HG02642 (cell line): ENCODE measurements at regions not wholly inside any gene's neighbourhood (a gene's known extent, or its start where the extent isn't known, plus 50 kb on each side); places are given as distances from the start of the nearest gene placed in this dataset.

Experiments
- ATAC-seq: cut with Tn5 transposase; IDR thresholded peaks from one replicate; pipeline ENCODE4 v1.9.1; 2021; ENCODE audit warnings: mild to moderate bottlenecking; ENCODE audit not compliant: unreplicated experiment, poor library complexity

DNA sequence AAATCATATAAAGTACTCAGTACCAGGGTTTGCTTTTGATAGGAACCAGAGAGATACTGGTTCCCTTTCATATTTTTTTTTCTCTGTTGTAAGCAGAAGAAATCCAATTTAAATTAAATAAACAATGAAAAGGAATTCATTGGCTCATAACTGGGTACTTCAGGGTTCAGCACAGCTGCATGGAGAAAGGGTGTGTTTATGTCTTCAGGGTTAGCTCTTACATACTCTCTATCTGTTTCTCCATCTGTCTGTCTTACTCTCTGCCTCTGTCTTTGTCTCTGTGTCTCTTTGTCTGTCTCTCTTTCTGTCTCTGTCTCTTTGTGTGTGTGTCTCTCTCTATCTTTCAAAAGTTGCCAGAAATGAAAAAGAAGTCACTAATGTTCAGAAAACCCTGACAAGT lies 345.9 kb downstream of the MSX2 start:
- no peak for ATAC-seq

DNA sequence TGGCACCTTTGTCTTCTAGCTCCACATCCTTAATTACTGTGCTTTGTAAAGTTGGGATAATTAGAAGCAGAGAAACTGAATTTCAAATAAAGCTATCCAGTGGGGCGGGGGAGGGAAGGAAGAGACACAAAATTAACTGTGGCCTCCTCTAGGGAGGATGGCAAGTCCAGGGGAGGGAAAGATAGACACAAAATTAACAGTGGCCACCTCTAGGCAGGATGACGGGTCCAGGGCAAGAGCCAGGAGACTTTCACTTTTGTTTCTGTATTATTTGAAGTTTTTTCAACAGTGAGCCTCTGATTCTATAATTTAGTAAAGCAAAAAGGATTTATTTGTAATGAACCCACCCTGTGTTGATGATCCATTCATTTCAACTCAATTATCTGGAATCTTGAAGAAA lies 335.9 kb downstream of the MSX2 start:
- ATAC-seq, result no peak

DNA sequence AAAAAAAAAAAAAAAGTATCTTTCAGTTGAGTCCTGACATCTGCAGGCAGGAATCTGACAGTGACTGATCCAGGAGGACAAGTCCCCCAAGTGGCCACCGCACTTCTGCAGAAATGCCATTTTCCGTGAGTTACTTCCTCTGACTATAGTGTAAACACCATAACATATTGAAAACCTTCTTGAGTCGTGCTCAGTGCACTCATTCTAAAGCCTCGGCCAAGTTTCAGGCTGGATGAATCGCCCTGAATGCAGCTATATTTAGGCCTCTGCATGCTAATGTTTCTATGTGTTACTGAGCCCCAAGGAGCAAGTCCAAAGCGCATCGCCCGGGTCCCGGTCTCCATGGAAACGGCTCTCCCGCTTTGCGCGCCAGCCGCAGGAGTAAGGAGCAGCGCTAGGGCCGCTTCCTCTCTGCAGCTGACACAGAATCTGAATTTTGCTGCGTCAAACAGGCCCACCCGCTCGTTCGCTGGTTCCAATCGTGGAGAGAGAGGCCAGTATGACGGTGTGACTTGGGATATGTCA lies 335.4 kb downstream of the MSX2 start:
- no peak for ATAC-seq

DNA sequence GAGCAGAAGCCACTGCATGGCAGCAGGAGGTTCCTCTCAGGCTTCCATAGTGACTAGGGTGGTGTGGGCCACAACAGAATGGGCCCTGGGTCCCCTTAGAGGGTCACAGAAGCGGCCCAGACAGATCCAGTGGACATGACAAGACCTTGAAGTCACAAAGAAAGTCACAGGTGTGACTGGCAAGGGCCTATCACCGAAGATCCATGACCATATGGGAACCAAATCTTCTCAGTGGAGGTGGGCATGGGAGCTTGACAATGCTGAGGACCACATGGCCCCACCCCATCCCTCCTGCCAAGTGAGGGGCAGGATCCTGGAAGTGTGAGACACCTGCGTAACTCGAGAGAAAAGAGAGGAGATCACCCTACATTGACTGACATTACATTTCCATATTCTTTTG lies 332.4 kb downstream of the MSX2 start:
- ATAC-seq, result no peak

DNA sequence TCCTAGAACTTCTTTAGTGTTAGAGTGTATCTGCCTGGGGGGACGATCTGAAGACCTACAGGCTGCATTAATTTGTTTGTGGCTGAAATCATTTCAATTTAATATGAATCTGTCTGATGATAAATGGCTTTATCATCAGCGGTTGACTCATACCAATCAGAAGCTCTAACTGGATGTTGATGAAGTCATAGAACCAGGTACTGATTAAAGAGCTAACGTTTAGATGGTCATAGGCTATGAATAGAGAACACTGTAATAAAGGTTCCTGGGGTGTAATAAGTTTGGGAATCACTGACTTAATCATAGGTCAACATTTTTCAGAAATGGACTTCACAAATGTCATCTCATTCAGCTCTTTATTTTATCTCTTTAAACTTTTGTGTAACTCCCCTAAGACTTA lies 329.9 kb downstream of the MSX2 start:
- no peak for ATAC-seq

DNA sequence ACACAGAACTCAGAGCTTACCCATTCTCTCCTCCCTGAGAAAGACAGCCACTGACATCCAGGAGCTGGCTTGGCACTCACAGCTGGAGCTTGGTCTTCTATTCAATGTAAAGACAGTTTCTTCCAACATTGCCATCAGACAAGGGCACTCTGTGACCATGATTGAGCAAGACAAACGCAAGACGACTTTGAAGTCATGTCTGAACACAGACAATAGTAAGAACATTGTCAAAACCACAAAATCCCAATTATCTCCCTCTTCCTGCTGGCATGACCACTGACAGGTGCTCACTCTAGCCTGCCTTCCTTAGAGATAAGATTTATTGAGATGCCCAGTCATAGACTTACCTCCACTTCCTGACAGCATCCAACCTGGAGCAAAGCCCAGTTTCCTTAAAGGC lies 328.0 kb downstream of the MSX2 start:
- ATAC-seq, result no peak

DNA sequence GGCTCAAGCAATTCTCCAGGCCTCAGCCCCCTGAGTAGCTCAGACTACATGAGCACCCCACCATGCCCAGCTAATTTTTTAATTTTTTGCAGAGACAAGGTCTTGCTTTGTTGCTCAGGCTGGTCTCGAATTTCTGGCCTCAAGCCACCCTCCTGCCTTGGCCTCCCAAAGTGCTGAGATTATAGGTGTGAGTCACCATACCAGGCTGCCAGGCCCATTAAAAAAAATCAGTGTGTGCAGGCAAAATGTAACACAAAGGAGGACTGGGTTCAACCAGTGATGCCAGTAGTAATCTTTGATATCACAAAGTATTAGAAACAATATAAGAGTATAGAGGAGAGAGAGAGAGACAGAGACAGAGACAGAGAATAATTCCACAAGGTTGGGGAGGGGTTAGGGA lies 322.7 kb downstream of the MSX2 start:
- no peak for ATAC-seq

DNA sequence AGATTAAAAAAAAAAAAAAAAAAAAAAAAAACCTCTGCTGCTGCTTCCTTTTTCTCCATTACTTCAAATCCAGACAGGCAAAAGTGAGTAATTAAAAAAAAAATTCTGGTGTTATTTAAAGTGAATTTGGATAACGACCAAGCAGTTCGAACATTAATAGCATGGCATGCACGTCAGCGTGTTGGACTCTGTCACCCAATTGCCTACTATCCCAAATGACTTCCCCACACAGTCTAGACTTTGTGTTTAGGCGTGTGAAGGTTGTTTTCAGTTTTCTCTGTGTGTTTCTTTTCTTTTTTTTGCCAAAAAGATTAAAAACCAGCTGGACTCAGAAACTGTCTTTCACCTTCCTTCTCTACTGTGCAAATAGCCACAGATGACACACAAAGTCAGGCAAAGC lies 321.4 kb downstream of the MSX2 start:
- no peak for ATAC-seq

DNA sequence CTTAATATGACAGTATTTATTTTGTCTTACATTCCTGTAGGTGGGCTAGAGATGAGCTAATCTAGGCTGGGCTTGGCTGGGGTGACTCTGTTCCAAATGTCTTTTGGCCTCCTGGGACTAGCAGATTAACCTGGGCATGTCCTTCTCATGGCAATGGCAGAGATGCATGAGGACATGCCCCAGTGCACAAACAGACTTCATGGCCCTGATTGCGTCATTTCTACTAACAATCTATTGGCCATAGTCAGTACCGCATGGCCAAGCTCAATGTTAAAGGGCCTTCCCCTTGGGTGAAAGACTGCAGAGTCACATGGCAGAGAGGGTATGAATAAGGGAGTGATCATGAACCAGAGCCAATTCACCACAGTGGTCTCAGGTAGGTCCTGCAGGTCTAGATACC lies 313.4 kb downstream of the MSX2 start:
- ATAC-seq, result no peak

DNA sequence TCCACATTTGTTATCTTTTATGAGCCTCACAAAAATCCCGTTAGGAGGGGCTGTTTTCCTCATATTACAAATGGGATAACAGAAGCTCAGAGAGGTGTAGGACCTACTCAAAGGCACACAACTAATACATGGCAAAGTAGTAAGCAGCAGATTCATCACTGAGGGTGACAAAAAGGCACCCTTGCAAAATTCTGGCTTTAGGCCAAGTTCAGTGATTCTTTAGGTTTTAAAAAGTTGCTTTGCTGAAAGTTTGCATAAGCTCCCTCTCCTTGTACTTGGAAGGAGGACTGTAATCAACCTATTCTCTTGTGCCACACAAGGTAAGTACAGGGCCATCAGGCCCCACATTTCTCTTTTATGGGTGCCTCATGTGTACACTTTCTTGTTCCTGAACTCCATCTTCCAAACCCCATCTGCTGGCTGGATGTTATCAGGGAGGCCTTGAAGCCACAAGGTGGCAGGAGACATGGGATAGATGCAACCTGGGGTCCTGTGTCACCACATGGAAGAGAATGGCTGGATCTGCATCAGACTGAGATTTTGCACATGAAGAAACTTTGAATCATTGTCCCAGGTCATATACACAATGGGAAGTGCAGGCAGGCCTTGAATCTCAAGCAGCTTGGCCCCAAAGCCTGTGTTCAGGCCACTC lies 311.6 kb downstream of the MSX2 start:
- ATAC-seq, result no peak

DNA sequence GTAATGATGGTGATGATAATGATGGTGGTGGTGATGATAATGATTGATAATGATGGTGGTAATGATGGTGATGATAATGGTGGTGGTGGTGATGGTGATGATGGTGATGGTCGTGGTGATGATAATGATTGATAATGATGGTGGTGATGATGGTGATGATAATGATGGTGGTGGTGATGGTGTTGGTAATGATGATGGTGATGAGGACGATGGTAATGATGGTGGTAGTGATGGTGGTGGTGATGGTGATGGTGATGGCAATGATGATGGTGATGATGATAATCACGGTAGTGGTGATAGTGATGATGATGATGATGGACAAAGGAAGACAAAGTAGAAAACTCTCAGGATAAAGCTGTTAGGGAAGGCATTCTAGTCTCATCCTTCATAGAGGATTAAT lies 310.5 kb downstream of the MSX2 start:
- no peak for ATAC-seq

DNA sequence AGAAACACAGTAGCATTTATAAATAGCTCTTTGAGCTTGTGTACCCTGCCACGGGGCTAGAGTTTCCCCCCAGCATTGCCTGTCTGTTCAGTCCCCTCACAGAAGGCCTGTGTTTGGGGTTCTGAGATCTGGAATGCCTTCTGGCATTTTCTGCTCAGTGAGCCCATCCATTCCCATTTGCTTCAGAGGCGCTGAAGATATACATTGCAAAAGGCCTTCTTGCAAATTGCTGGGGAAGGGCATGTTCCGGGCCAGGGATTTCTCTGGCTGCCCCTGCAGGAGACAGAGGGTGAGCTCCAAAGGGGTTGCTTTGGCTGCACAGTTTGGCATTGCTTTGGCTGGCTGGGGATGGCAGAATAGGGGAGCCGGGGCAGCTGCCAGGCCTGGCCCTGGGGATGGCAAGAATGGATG lies 308.4 kb downstream of the MSX2 start:
- ATAC-seq, result no peak

DNA sequence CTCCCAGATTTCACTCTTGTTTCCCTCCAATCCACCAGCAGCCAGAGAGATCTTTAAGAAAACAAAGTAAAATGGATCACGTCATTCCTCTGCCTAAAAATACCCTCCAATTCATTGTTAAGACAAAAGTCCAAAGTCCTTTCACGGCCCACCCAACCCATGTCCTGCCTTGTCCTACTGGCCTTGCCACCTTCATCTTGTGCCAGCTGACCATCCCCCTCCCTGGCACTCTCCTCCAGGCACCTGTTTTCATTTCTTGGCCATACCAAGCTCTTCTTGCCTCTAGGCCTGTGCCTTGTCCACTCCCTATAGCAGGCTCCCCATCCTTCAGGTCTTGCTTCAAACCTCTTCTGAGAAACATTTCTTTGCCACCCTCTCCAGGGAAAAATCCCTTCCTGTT lies 307.6 kb downstream of the MSX2 start:
- no peak for ATAC-seq

DNA sequence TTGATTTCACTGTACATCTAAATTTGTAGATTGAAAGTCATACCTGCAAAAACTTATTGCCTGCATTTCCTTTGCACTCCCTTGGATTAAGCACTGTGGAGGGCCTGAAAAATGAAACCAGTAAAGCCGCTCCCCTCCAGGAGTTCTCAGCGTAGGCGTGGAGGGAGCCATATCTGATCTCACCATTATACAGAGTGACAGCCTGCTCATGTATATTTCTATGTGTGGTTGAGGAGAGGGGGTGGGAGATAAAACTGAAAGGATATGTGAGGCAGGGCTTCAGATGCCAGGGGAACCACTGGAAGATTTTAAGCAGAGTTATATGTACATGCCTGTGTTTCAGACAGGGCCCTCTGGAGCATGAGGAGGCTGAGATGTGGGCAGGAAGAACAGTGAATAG lies 303.0 kb downstream of the MSX2 start:
- no peak for ATAC-seq

DNA sequence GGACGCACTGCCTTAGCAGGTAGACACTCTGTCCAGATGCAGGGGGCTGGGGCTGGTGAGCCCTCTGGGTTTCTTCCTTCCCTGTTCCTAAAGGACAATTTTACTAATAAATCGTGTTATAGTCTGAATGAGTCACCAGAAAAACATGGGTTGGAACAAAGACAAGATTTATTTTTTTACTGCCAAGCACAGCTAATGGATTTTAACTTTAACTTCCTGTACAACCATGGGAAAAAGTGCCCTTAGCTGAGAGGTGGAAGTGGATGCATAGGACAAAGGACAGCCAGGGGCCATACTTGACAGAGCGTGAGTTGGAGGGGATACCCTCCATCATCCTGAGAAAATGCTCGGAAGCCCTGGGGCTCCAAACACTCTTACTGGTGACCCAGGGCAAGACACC lies 300.7 kb downstream of the MSX2 start:
- no peak for ATAC-seq

DNA sequence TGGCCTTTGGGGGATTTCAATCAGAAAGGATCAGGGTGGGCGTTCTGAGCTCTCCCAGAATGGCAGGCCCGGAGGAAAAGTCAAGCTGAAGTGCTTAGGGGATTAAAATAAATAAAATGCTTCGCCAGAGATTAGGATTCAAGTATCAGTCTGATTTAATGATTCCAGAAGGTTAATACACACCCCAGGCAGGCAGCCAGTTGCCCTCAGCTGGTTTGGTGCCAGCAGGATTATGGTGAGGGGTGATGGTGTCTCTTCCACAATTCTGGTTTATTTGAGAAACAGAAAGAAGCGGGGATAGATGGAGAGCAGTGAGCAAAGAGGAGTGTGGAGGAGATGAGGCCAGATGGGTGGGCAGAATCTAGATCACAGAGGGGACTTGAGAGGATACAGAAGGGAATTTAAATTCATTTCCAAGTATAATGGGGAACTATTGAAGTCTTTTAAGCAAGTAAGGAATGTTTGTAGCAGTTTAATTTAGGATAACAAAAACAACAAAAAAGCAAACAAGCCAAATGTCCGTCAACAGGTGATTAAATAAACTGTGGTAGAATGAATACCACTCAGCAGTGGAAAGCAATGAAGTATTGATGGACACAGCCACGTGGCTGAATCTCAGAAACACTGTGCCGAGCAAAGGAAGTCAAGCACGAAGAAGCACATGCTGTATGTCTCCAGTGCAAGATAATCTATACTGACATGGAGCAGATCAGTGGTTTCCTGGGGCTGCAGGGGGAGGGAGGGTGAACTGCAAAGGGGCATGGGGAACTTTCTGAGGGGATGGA lies 297.7 kb downstream of the MSX2 start:
- no peak for ATAC-seq

DNA sequence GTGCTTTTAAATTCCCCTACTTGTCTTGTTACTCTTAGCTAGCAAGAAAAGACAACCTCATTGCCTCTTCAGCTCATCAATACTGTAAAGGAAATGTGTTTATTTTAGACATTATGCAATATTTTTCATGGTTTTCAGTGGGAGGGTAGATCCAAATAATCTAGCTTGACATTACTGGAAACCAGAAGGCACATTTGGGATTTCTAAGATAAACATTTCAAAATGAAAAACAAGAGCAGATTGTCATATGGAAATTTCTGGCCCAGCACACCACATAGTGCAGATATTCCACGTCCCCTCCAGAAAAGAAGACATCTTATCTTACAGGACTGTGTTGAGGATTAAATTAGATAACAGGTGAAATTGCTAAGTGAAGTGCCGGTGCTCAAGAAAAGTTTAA lies 296.9 kb downstream of the MSX2 start:
- ATAC-seq, result no peak

DNA sequence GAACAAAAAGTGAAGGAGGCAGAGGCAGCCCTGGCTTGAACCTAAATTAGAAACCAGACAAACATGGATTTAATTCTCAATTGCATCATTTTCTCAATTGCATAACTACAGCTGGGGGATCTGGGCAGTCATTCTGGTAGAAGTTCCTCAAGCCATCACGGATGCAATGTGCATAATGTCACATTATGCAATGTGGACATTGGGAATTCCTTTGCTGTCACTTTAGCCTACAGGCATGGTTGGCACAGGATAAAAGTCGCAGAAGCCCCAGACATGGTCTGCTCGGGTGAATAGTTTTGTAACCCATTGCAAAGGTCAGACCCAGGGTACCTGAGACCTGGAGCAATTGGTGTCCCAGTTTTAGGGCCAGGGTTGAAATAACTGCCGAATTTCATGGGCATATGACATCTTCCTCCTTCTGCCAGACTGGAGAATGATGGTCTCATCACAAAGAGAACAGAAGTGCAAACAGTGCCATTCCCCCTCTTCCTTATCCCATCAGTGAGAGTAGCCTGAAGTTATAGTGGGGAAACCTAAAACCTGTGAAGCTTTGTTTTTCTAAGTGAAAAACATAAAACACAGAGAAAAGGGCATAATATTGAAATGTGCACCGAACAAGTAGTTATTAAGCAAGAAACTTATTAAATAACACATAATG lies 290.8 kb downstream of the MSX2 start:
- ATAC-seq, result no peak

DNA sequence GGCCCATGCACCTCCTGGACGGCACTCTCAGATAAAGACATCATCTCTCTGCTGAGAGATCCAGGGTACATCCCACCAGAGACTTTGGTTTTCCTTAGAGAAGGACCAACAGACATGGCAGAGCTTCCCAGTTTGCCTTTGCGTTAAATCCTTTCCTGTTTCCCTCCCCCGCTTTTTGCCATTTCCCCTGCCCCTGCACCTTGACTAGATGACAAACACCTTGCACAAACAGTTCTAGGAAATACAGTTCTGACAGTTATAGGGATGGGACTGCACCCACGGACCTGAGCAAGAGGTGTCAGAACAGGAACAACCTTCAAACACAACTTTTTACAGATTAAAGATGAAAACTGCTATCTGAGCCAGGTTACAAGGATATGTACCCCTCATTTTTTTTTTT lies 288.9 kb downstream of the MSX2 start:
- no peak for ATAC-seq

DNA sequence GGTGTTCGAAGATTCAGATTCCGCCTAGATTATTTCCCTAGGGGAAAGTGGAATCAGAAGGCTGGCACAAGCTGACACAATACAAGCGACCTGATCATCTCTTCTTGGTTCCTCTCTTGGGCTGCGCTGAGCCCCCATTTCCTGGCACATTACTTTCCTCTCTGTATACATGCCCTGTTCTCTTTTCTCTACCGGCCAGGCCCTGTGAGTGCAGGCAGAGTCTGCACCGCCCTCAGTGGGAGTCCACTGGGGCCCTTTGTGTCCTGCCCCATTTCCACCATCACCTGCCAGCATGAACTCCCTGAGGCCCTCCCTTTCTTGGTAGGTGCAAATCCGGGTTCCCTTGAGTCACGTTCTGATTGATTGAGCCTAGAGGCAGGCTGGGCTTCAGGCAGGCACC lies 287.9 kb downstream of the MSX2 start:
- no peak for ATAC-seq

DNA sequence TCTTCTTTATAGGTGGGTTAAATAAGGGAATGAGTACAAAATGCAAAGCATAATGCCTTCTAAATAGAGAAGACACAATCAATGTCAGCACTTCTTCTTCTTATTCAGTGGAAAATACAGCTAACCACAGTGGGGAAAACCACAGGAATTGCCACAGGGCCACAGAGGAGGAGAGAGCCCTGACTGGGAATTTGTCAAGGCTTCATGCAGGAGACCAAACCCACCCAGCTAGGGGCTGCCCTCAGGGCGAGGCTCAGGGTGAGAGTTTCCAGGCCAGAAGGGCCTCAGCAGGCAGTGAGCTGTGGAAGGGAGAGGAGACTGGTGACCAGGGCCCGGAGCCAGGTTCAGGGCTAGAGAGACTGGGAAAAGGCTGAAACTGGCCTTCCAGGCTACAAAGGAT lies 279.1 kb downstream of the MSX2 start:
- ATAC-seq, result no peak
